HG03280 (cell line): ENCODE measurements at regions not wholly inside any gene's neighbourhood (a gene's known extent, or its start where the extent isn't known, plus 50 kb on each side); places are given as distances from the start of the nearest gene placed in this dataset.

Source experiments
- ATAC-seq: cut with Tn5 transposase; IDR thresholded peaks from one replicate; pipeline ENCODE4 v1.9.1; 2021; ENCODE audit warnings: mild to moderate bottlenecking, moderate library complexity; ENCODE audit not compliant: unreplicated experiment

DNA sequence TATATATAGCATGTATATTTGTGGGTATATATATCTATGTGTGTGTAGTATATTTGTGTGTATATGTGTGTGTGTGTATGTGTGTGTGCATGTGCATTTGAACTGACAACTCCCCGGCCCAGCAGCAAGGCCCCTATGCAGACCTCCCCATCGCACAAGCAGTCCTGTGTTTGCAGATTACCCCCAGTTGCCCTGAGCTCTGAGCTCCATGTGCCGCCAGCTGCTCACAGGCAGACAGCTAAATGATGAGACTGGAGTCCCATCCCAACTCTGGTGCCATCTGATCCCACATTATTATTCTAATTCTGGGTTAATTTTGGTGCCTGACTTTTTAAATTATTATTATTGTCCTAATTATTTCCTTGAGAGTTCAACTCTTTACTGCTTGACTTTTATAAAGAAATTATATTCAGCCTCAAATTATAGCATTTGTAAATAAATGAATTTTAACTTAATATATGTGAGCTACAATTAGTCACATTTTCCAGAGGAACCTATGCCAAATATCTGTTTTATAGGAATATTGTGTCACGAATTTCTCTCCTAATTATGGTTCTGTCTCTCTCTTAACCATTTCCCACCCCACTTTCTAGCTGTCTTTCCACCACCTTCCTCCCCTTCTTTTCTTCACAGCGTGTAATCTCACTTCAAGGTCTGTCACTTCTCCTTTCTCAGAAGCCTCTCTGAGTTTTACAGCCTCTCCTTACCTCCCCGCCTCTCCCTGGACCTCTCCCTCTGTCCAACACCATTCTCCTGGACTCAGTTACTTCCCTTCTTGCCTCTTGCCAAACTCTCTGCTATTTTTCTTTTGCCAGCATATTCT lies 90.6 kb upstream of the SYNDIG1 start:
- ATAC-seq, result no peak

DNA sequence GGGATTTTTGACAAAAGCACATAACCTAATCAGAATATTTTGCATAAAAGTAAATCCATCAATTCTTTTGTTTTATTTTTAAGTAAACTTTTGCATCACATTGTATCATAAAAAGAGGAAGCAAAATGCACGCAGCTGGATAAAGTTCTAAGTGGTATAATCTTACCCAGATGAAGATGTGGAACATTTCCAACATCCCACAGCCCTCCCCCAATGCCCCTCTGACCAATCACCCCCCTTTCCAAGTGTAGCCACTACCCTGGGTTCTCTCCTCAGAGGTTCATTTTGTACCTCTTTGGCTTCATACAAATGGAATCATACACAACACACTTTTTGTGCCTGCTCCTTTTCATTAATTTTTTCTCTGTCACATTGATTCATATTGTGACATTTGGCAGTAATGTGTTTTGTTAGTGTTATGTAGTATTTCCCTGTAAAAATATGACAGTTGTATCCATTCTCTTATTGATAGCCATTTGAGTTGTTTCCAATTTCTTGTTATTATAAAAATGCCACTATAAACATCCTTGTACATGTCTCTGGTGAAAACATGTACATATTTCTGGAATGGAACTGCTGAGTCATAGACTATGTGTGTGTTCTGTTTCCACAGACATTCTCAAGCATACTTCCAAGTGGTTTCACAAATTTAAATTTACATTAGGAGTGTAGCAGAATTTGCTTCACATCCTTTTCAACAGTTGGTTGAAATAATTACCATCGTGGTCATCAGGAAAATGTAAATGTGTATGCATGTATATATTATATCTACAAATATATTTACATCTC lies 92.9 kb upstream of the SYNDIG1 start:
- no peak for ATAC-seq

DNA sequence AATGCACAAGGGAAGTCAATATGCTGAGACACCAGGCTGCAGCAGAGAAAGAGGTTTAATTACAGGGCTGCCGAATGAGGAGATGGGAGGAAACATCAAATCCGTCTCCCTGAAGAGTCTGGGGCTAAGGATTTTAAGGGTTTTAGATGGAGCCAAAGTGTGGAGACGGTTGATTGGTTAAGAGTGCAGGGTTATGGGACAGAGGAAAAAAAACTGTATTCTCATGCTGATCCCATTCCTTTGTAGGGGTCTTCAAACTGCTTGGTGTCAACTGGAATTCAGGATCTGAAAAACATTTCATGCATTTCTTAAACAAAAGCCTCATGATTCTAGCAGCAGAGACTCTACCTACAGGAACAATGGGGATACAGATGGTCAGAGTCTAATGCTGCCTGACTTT lies 96.1 kb upstream of the SYNDIG1 start:
- no peak for ATAC-seq

DNA sequence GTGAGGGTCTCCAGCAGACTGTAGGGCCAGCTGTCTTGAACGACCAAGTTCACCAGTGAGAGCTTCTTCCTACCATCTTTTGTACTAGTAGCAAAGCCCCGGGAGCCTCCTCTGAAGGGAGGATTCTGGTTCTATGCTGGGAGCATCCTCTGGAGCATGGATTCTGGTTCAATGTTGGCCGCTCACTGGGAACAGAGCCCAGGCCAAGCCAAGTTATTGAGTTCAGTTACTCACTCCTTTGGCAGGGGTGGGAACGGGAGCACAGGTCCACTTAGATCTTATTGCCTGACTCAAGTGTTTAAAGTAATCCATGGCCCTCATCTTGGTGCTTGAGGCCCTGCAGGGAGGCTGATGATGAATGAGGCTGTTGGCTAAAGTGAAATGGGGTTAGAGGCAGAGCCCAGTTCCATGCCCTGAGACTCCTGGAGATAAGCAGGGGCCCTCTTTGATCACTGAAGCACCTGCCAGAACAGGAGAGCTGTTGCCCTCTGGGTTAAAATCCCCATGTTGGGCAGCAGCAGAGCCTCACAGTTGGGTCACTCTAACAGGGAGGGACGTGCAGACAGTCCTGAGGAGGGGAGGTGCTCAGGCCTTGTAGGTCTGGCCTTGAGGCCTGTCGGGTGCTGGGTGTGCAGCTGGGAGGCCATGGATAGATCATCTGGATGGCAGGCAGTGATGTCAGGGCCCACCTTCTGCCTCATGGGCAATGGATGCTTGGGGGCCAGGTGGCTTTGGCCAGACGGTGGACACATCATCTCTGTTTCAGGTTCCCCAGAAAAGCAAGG lies 98.3 kb upstream of the SYNDIG1 start:
- ATAC-seq, result no peak

DNA sequence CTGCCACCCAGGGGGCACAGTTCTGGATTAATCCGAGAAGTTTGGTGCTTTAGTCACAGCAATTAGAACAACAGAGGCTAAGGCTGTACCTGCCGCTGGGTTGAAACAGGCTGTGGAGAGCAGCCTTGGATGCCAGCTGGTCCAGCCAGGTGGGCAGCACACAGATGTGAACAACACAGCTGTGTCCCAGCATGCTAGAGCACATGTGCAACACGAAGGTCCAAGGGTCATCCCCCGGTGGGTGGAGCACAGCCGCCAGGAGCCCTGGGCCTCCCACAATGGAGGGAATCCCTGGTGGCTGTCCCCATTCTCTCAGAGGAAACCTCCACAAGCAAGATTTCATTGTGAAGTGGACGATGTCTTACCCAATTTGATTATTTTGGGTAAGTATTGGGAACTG lies 99.2 kb upstream of the SYNDIG1 start:
- ATAC-seq, result no peak

DNA sequence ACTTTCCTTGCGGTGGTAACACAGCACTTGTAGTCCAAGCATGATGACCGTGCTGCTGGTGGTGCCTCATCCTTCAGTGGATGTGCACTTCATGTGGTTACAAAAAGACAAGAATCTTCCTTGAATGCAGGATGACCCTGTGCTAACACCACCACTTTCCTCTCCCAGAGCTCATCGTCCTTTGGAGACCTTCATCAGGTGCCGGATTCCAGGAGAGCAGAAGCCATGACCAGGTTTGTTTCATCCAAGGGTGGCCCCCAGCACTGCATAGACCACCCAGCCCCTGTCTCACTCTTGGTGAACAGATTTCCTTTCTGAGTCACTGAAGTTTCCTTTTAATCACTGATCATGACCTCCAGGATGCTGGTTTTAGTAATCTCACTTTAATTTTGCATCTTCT lies 101.2 kb upstream of the SYNDIG1 start:
- no peak for ATAC-seq

DNA sequence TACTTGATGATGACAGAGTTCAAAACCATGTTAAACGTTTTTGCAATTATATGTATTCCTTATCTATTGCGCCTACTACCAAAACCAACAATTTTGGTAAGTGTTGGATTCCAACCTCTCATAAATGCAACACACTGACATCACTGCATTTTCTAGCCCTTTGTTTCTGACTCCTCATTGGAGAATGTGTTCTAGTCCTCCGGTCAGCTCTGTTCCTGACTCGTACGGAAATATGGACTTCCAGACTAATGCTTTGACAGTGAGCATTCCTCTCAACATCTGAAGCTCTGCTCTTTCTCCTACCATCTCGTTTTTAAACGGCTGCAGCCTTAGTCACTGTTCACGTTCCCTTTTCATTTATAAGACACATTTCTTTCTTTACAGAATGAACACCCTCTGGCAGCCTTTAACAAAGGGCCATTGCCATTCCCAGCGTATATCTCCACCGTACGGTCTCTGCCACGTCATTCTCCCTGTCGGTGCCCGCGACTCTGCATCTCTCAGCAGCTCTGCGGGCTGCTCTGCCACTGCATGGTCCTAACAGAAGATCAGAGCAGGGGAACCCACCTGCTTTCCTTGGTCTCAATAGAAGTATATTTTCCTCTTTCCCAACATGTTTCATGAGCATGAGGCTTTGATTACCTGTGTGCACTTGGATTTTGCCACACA lies 103.0 kb upstream of the SYNDIG1 start:
- no peak for ATAC-seq

DNA sequence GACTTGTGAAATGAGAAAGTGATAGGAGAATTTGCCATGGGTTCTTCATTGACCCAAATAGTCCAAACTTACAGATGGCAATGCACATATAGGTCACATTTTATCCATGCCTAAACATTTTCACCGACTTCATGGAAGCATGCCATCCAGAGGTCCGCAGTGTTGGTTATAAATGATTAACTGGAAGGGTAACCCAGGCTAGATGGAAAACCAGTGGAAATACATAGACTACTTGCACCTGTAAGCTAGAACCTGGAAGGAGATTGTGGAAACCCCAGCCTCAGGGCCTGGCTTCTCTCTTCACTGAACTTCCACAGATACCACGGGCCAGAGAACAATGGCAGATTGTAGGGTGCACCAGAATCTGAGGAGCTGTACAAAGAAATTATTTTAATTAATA lies 103.8 kb upstream of the SYNDIG1 start:
- ATAC-seq, result no peak

DNA sequence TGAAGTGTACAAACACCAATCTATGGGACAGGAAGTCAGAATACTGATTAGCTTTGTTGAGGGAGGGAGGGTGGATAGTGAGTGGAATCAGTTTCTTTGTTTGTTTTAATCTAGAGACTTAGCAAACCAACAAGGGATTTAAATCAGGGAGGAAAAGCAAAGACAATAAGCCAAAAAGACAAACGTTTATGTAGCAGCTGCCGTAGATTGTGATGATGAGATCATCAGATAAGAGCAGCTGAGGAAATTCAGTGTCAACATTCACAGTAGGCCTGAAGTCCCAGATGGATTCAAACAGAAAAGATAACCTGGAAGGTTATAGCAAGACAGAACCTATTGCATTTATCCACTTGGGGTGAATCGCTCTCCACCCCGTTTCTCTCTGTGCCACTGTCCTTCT lies 104.9 kb upstream of the SYNDIG1 start:
- no peak for ATAC-seq

DNA sequence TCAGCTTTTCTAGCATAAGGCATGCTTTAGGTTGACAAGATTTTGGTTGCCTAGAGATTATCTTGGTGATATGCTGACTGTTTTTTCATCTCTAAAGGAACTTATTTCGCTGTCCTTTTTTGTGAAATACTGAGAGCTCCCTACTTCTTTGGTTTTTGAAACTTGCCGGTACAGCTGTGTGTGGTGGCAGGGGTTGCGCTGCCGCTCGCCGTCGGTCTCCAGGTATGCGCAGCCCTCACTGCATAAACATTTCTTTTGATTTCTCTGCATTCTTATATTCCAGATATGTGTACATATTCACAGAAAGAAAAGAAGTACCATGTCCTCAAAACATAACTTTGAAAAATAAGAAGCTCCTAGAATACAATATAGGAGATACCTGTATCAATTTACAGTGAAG lies 106.4 kb upstream of the SYNDIG1 start:
- no peak for ATAC-seq

DNA sequence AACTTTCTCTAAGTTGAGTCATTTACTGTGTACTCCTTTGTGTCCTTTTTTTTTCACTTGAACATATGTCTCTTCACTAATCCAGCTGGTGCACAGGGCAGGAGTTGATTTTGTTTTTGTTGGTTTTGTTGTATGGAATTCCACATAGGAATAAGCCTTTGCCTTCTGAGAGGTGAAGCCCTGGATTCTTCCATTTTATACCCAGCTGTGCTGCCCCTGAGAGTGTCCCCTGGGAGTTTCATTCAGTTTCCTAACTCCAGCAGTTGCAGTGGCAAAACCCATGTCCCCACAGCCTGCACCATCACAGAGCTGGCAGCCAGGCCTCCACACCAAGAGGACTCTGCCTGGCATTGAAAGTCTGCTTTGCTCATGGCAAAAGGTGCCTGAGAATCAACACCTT lies 107.3 kb upstream of the SYNDIG1 start:
- no peak for ATAC-seq

DNA sequence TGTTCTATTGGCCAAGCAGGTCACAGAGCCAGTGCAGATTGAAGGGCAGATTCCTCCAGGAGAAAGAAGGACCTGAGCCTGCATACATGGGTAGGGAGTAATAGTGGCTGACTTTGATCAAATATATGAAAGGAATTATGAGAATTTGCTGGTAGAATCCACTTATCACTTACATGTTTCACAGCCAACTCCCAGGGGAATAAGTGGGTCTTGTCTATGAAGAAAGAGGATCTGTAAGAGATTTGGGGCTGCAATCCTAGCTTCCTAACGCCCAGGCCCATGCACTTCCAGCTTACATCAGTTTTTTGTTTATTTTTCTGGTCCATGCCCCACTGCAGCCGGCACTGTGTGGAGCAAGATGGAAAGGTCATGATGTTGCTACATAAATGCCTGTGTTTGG lies 107.9 kb upstream of the SYNDIG1 start:
- ATAC-seq, result no peak

DNA sequence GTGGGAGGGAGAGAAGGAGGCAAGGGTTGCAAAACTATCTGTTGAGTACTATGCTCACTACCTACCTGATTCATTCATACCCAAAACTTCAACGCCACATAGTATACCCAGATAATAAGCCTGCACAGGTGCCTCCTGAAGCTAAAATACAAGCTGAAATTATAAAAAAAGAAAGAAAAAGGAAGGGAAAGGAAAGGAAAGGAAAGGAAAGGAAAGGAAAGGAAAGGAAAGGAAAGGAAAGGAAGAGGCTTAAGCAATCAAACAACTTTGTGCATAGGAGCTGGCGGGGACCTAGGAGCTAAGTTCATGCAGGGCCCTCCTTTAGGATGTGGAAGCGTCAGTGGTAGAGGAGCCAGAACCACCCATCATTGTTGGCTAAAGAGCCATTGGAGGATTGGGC lies 108.9 kb upstream of the SYNDIG1 start:
- ATAC-seq, result no peak

DNA sequence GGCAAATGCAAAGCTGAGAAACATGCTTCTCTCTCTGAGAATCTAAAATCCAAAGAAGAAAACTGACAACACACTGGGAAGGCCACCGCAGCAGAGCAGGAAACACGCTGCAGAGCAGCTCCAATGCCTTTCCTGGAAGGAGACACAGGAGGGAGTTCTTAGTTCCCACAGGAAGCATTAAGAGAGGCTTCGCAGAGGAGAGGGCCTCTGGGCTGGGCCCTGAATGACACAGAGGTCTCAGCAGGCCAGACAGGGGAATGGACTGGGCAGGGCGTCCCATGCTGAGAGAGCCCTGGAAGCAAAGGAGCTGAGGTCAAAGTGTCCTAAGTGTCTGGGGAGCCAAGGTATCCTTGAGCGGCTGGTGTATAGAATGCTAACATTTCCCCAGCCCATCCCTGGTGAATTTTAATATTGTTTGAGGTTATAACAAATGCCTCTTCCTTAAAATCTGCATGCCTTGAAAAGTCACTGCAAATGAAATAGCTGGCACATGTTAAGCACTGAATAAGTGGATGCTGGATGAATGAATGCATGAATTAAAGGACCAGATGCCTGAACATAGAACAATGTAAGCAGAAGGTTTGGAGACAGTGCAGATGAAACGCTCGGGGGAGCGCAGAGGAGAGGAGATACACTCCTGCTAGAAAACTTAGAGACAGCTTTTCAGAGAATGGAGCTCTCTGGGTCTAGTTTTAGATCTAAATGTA lies 110.0 kb upstream of the SYNDIG1 start:
- ATAC-seq, result no peak

DNA sequence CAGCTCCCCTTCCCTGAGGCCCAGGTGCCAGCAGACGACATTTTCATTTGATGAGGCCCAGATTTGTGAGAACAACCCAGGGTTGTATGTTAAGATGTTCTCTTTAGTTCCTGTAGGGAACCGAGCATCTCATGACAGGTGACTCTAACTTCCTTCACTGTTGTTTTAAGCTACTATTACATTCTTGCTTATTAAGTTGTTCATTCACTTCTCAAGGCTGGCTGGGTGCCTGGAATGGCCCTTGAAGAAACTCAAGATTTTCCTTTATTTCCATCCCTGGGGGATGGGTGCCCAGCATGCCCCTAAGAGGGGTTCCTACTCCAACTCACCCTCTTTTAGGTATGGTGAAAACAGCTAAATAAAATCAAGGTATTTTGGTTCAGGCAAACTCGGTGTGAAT lies 111.5 kb upstream of the SYNDIG1 start:
- no peak for ATAC-seq

DNA sequence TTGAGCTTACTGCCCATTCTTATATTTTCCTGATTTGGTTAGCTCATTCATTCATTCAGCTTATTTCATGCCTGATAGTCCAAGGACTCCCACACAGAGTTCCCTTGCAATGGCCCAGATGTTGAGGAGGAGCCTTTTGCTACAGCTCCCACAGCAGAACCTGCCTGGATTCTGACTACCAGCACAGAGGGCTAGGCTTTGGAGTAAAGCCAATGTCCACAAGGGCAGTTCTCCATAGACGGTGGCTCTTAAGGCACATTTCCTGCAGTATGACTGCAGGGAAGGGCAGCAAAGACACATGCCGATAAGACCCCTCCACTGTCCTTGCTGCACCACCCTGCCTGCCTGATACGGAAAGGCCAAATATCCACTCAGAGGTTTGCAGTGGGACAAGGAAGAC lies 112.3 kb upstream of the SYNDIG1 start:
- no peak for ATAC-seq

DNA sequence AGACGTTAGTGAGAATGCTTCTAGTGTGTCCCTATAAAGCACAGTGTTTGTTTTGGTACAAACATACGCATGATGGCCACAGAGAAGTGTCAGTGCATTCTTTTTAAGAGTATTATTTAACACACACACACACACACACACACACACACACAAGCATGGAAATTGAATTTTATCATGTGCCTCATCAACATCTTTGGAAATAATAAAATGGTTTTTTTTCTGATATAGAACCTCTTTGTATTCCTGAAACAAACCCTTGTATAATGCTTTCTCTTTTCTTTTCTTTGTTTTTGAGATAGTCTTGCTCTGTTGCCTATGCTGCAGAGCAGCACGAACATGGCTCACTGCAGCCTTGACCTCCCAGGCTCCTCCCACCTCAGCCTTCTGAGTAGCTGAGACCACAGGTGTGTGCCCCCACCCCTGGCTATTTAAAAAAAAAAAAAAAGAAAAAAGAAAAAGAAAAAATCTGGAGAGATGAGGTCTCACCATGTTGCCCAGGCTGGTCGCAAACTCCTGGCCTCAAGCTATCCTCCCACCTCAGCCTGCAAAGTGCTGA lies 116.2 kb upstream of the SYNDIG1 start:
- ATAC-seq, result no peak

DNA sequence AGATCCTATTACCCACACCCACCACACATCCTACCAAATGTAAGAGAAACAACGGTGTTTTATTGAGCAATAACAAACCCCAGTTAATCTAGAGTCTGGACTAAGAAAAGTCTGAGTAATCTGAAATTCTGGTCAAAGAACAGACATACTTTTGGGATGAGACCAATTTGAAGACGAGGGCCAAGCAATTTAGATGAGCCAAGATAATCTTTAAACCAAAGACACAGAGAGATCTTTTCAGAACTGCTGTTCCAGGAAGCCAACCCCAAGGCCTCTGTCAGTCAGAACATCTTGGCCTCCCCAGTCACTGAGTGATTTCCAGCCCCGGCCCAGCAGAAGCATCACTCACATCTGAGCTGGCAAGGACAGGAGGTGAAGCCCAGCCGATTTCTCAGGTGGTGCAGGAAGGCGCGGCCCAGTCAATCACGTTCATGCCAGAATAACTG lies 118.5 kb upstream of the SYNDIG1 start:
- ATAC-seq, result no peak

DNA sequence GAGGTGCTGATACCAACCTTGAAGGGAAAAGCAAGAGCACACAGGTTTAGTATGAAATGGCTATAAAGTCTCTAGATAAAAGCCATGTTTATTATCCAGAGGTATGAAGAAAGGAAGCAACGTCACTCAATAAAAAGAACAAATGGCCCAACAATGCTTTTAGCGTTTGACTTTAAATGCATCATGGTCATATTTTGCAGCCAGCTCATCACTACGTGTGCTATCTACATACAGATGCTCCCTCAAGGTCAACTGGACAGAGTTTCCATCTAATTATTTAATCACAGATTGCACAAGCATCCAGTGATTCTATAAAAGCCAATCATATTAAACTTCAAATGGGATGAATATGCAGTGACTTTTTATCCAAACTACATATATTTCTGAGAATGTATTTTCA lies 127.6 kb upstream of the SYNDIG1 start:
- ATAC-seq, result no peak

DNA sequence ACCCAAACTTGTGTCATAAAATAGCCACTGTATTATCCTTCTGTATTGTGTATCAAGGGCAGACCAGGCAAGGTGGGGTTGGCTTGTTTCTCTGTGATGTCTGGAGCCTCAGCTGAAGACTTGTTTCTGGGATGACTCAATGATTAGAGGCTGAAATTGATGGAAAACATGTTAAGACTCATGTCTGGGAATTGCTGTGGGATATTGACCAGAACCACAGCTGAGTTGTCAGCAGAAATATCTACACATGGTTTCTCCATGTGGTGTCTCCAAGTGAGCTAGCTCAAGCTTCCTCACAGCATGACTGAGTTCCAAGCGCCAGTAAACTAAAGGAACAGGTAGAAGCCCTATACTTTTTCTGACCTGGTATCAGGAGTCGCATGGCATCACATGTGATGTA lies 128.5 kb upstream of the SYNDIG1 start:
- no peak for ATAC-seq
